ENCODE measurements at regions not wholly inside any gene's neighbourhood (a gene's known extent, or its start where the extent isn't known, plus 50 kb on each side); places are given as distances from the start of the nearest gene placed in this dataset.

- DNase-seq (ENCODE audit: insufficient read length, low spot score) (no peak), FAIRE-seq (no peak)
- TF ChIP-seq POLR2A (IDR thresholded peaks at IDR 0.05; ENCODE audit: low read depth, low read length), result no peak
Observed at GRCh38 chr7:69162326-69162725, 435.9 kb upstream of the AUTS2 start.

- no peak for FAIRE-seq
- TF ChIP-seq POLR2A (IDR thresholded peaks at IDR 0.05; ENCODE audit: low read depth, low read length), result no peak
- DNase-seq (ENCODE audit: insufficient read length, low spot score), result no peak
Observed at GRCh38 chr7:69162931-69163670, 435.2 kb upstream of the AUTS2 start.

- TF ChIP-seq POLR2A (IDR thresholded peaks at IDR 0.05; ENCODE audit: low read depth, low read length), result no peak
- no peak for DNase-seq (ENCODE audit: insufficient read length, low spot score)
- no peak for FAIRE-seq
Observed at GRCh38 chr7:69166979-69167516, 431.2 kb upstream of the AUTS2 start.

GRCh38 chr7:69169386-69169785 lies 428.9 kb upstream of the AUTS2 start:
- no peak for TF ChIP-seq POLR2A (IDR thresholded peaks at IDR 0.05; ENCODE audit: low read depth, low read length)
- DNase-seq (ENCODE audit: insufficient read length, low spot score) (no peak), FAIRE-seq (no peak)

- FAIRE-seq (no peak), DNase-seq (ENCODE audit: insufficient read length, low spot score) (no peak)
- TF ChIP-seq POLR2A (IDR thresholded peaks at IDR 0.05; ENCODE audit: low read depth, low read length), result no peak
Observed at GRCh38 chr7:69172357-69173077, 425.8 kb upstream of the AUTS2 start.

- no peak for TF ChIP-seq POLR2A (IDR thresholded peaks at IDR 0.05; ENCODE audit: low read depth, low read length)
- DNase-seq (ENCODE audit: insufficient read length, low spot score), result no peak
- no peak for FAIRE-seq
Observed at GRCh38 chr7:69173341-69173740, 424.9 kb upstream of the AUTS2 start.

- no peak for DNase-seq (ENCODE audit: insufficient read length, low spot score)
- TF ChIP-seq POLR2A (IDR thresholded peaks at IDR 0.05; ENCODE audit: low read depth, low read length), result no peak
- no peak for FAIRE-seq
Observed at GRCh38 chr7:69173846-69174245, 424.4 kb upstream of the AUTS2 start.

- FAIRE-seq (no peak), DNase-seq (ENCODE audit: insufficient read length, low spot score) (no peak)
- TF ChIP-seq POLR2A (IDR thresholded peaks at IDR 0.05; ENCODE audit: low read depth, low read length), result no peak
Observed at GRCh38 chr7:69176841-69177240, 421.4 kb upstream of the AUTS2 start.

- TF ChIP-seq POLR2A (IDR thresholded peaks at IDR 0.05; ENCODE audit: low read depth, low read length), result no peak
- FAIRE-seq (no peak), DNase-seq (ENCODE audit: insufficient read length, low spot score) (no peak)
Observed at GRCh38 chr7:69177461-69177861, 420.8 kb upstream of the AUTS2 start.

GRCh38 chr7:69177941-69178494 lies 420.3 kb upstream of the AUTS2 start:
- no peak for TF ChIP-seq POLR2A (IDR thresholded peaks at IDR 0.05; ENCODE audit: low read depth, low read length)
- FAIRE-seq (no peak), DNase-seq (ENCODE audit: insufficient read length, low spot score) (no peak)

- FAIRE-seq, result no peak
- no peak for DNase-seq (ENCODE audit: insufficient read length, low spot score)
- no peak for TF ChIP-seq POLR2A (IDR thresholded peaks at IDR 0.05; ENCODE audit: low read depth, low read length)
Observed at GRCh38 chr7:69180662-69181061, 417.6 kb upstream of the AUTS2 start.

GRCh38 chr7:69182596-69183467 lies 415.4 kb upstream of the AUTS2 start:
- no peak for DNase-seq (ENCODE audit: insufficient read length, low spot score)
- FAIRE-seq, result no peak
- TF ChIP-seq POLR2A (IDR thresholded peaks at IDR 0.05; ENCODE audit: low read depth, low read length), result no peak

- no peak for DNase-seq (ENCODE audit: insufficient read length, low spot score)
- TF ChIP-seq POLR2A (IDR thresholded peaks at IDR 0.05; ENCODE audit: low read depth, low read length), result no peak
- FAIRE-seq, result no peak
Observed at GRCh38 chr7:69184339-69184738, 413.9 kb upstream of the AUTS2 start.

- no peak for TF ChIP-seq POLR2A (IDR thresholded peaks at IDR 0.05; ENCODE audit: low read depth, low read length)
- FAIRE-seq (no peak), DNase-seq (ENCODE audit: insufficient read length, low spot score) (no peak)
Observed at GRCh38 chr7:69185170-69185569, 413.1 kb upstream of the AUTS2 start.

Data from H54 (cell line).